H9 (cell line): ENCODE measurements at regions not wholly inside any gene's neighbourhood (a gene's known extent, or its start where the extent isn't known, plus 50 kb on each side); places are given as distances from the start of the nearest gene placed in this dataset.

Experiments
- DNase-seq: peaks from one replicate; pipeline ENCODE4 v3.0.0-alpha.2; 2017
- H2AFZ ChIP-seq: one replicate; pipeline ENCODE4 v1.6.1; 2013; ENCODE audit warnings: mild to moderate bottlenecking, low read length, control low read depth, moderate library complexity
- H2AK5ac ChIP-seq: 2 replicates; pipeline ENCODE4 v1.6.1; 2013; ENCODE audit warnings: low read length, control low read depth, mixed read lengths; ENCODE audit not compliant: insufficient read length
- H2BK120ac ChIP-seq: one replicate; pipeline ENCODE4 v1.6.1; 2013; ENCODE audit warnings: low read depth, mild to moderate bottlenecking, low read length, control low read depth, inconsistent platforms; ENCODE audit not compliant: poor library complexity, severe bottlenecking
- H2BK12ac ChIP-seq: 2 replicates; pipeline ENCODE4 v1.6.1; 2013; ENCODE audit warnings: low read length, control low read depth, mixed read lengths, low read depth; ENCODE audit not compliant: insufficient read length
- H2BK15ac ChIP-seq: 2 replicates; pipeline ENCODE4 v1.6.1; 2013; ENCODE audit warnings: low read depth, low read length, control low read depth
- H2BK20ac ChIP-seq: one replicate; pipeline ENCODE4 v1.6.1; 2013; ENCODE audit warnings: low read depth, mild to moderate bottlenecking, low read length, control low read depth, inconsistent platforms; ENCODE audit not compliant: poor library complexity, severe bottlenecking
- H2BK5ac ChIP-seq: 2 replicates; pipeline ENCODE4 v1.6.1; 2013; ENCODE audit warnings: low read length, control low read depth, mixed read lengths; ENCODE audit not compliant: insufficient read length
- H3K14ac ChIP-seq: 2 replicates; pipeline ENCODE4 v1.6.1; 2013; ENCODE audit warnings: low read length, control low read depth; ENCODE audit not compliant: insufficient read depth
- H3K18ac ChIP-seq: 2 replicates; pipeline ENCODE4 v1.6.1; 2013; ENCODE audit warnings: low read depth, mild to moderate bottlenecking, mixed read lengths, low read length, control low read depth; ENCODE audit not compliant: insufficient read length
- H3K23ac ChIP-seq: 2 replicates; pipeline ENCODE4 v1.6.1; 2013; ENCODE audit warnings: low read length, control low read depth, mixed read lengths, low read depth; ENCODE audit not compliant: insufficient read length
- H3K23me2 ChIP-seq: 2 replicates; pipeline ENCODE4 v1.6.1; 2013; ENCODE audit warnings: low read depth, mild to moderate bottlenecking, mixed read lengths, low read length, control low read depth; ENCODE audit not compliant: insufficient read length, poor library complexity, severe bottlenecking
- H3K27ac ChIP-seq: 2 replicates; pipeline ENCODE4 v1.5.1; 2013; ENCODE audit warnings: low read length, control low read depth, mixed read lengths, low read depth; ENCODE audit not compliant: insufficient read length
- H3K27me3 ChIP-seq: 2 replicates; pipeline ENCODE4 v1.6.1; 2013; ENCODE audit warnings: low read length, control low read depth, inconsistent platforms; ENCODE audit not compliant: insufficient read depth
- H3K4ac ChIP-seq: 2 replicates; pipeline ENCODE4 v1.6.1; 2013; ENCODE audit warnings: low read depth, mild to moderate bottlenecking, control low read depth, inconsistent platforms, low read length, moderate library complexity
- H3K4me1 ChIP-seq: 2 replicates; pipeline ENCODE4 v1.6.1; 2013; ENCODE audit warnings: low read length, control low read depth, inconsistent platforms; ENCODE audit not compliant: insufficient read depth
- H3K4me2 ChIP-seq: 2 replicates; pipeline ENCODE4 v1.6.1; 2013; ENCODE audit warnings: low read length, control low read depth, mixed read lengths; ENCODE audit not compliant: insufficient read length, insufficient read depth
- H3K56ac ChIP-seq: 2 replicates; pipeline ENCODE4 v1.6.1; 2013; ENCODE audit warnings: low read depth, mild to moderate bottlenecking, mixed read lengths, low read length, control low read depth; ENCODE audit not compliant: insufficient read length
- H3K79me1 ChIP-seq: 2 replicates; pipeline ENCODE4 v1.6.1; 2013; ENCODE audit warnings: low read depth, mild to moderate bottlenecking, moderate library complexity, low read length, control low read depth, inconsistent platforms; ENCODE audit not compliant: insufficient read depth, poor library complexity, severe bottlenecking
- H3K79me2 ChIP-seq: 2 replicates; pipeline ENCODE4 v1.6.1; 2013; ENCODE audit warnings: low read length, control low read depth, inconsistent platforms; ENCODE audit not compliant: insufficient read depth
- H3K9ac ChIP-seq: 2 replicates; pipeline ENCODE4 v1.6.1; 2013; ENCODE audit warnings: low read length, control low read depth, mixed read lengths; ENCODE audit not compliant: insufficient read length; ENCODE audit errors: extremely low read depth
- H3K9me3 ChIP-seq: one replicate; pipeline ENCODE4 v1.6.1; 2013; ENCODE audit warnings: low read depth, low read length, inconsistent platforms; ENCODE audit not compliant: control insufficient read depth
- H3T11ph ChIP-seq: one replicate; pipeline ENCODE4 v1.6.1; 2013; ENCODE audit warnings: mild to moderate bottlenecking, low read length, control low read depth, inconsistent platforms
- H4K20me1 ChIP-seq: one replicate; pipeline ENCODE4 v1.6.1; 2013; ENCODE audit not compliant: control insufficient read depth, insufficient read length, insufficient read depth
- H4K5ac ChIP-seq: 2 replicates; pipeline ENCODE4 v1.6.1; 2013; ENCODE audit warnings: low read depth, mild to moderate bottlenecking, mixed read lengths, low read length, control low read depth; ENCODE audit not compliant: insufficient read length
- H4K8ac ChIP-seq: replicated peaks from 2 replicates; pipeline ENCODE4 v1.6.1; 2013; ENCODE audit warnings: low read length, control low read depth, mixed read lengths, low read depth; ENCODE audit not compliant: insufficient read length
- H4K91ac ChIP-seq: 2 replicates; pipeline ENCODE4 v1.6.1; 2013; ENCODE audit warnings: low read depth, mild to moderate bottlenecking, moderate library complexity, mixed read lengths, low read length, control low read depth; ENCODE audit not compliant: insufficient read length
- H3K27ac Mint-ChIP-seq, 3 experiments: 2 replicates in 2 of 3; 3 replicates in 1 of 3; pipeline ENCODE4 v1.8.0; 2020 to 2021; ENCODE audit warnings: mixed read lengths in 3 of 3, mild to moderate bottlenecking in 1 of 3, moderate library complexity in 1 of 3
- H3K27me3 Mint-ChIP-seq: 2 replicates; pipeline ENCODE4 v1.8.0; 2021; ENCODE audit warnings: low read depth, mild to moderate bottlenecking, moderate library complexity, mixed read lengths
- H3K36me3 Mint-ChIP-seq, 3 experiments: 2 replicates in 2 of 3; 3 replicates in 1 of 3; pipeline ENCODE4 v1.8.0; 2020 to 2021; ENCODE audit warnings: low read depth in 3 of 3, mixed read lengths in 3 of 3; ENCODE audit not compliant: insufficient read depth in 1 of 3
- H3K4me1 Mint-ChIP-seq, 2 experiments: 2 replicates each; pipeline ENCODE4 v1.8.0; 2020; ENCODE audit warnings: mixed read lengths in 2 of 2
- H3K4me3 Mint-ChIP-seq, 2 experiments: 2 replicates in 1 of 2; 3 replicates in 1 of 2; pipeline ENCODE4 v1.8.0; 2020 to 2021; ENCODE audit warnings: mild to moderate bottlenecking in 2 of 2, mixed read lengths in 2 of 2, moderate library complexity in 1 of 2
- H3K9me3 Mint-ChIP-seq, 2 experiments: 2 replicates in 1 of 2; 3 replicates in 1 of 2; pipeline ENCODE4 v1.8.0; 2020; ENCODE audit warnings: mild to moderate bottlenecking in 2 of 2, mixed read lengths in 2 of 2, moderate library complexity in 1 of 2
- CTCF ChIP-seq: fragments of 200-600 bp; sonication (generic); conservative IDR thresholded peaks from 3 replicates; pipeline ENCODE4 v1.8.0; 2021; ENCODE audit warnings: antibody characterized with exemption, mild to moderate bottlenecking
- WGBS: extraction: QIAGEN DNeasy Blood & Tissue Kit; methylation state at CpG from one replicate; pipeline ENCODE4 v1.1.7; 2013; ENCODE audit warnings: missing lambda C conversion rate, low lambda C conversion rate, mixed read lengths; ENCODE audit not compliant: insufficient read length; ENCODE audit errors: extremely low coverage; 5-methylcytosine and 5-hydroxymethylcytosine counted together

- no peak overlapping the region for H3K14ac ChIP-seq
- no peak overlapping the region for H3K27ac ChIP-seq
- no peak overlapping the region for H4K5ac ChIP-seq
- H3K27ac Mint-ChIP-seq = no peak overlapping the region
- H2BK120ac ChIP-seq = no peak overlapping the region
- H3K4ac ChIP-seq = no peak overlapping the region
- no peaks in the 10 kb centered on the region; the same call in 1 of the 2 replicates for H3K27me3 Mint-ChIP-seq
- TF ChIP-seq CTCF = no peak
- H2BK15ac ChIP-seq = no peak overlapping the region
- no peak overlapping the region for H3T11ph ChIP-seq
- no peak overlapping the region for H2AFZ ChIP-seq
- H2BK5ac ChIP-seq = no peak overlapping the region
- no peak overlapping the region for H3K9ac ChIP-seq
- 0 out of 5 replicates have a peak, but pooled peaks cover 0 to 2% of the 10 kb centered on the region in 2 experiments for H3K9me3 Mint-ChIP-seq
- no peak overlapping the region for H3K4me2 ChIP-seq
- no CpG with 5 or more reads among the region's 5 CpGs for WGBS
- no peaks in the 10 kb centered on the region for H3K79me2 ChIP-seq
- no peaks in the 10 kb centered on the region for H3K27me3 ChIP-seq
- H3K23ac ChIP-seq = no peak overlapping the region
- H4K20me1 ChIP-seq = no peaks in the 10 kb centered on the region
- no peak overlapping the region for H2BK12ac ChIP-seq
- DNase-seq = no peak
- no peaks in the 10 kb centered on the region for H3K36me3 Mint-ChIP-seq
- H3K4me3 Mint-ChIP-seq = no peak overlapping the region
- H4K91ac ChIP-seq = no peak overlapping the region
- H3K23me2 ChIP-seq = no peaks in the 10 kb centered on the region
- H3K4me1 ChIP-seq = no peaks in the 10 kb centered on the region
- H2BK20ac ChIP-seq = no peak overlapping the region
- no peaks in the 10 kb centered on the region for H3K4me1 Mint-ChIP-seq
- H3K18ac ChIP-seq = no peak overlapping the region
- H4K8ac ChIP-seq = no peak overlapping the region
- H3K56ac ChIP-seq = no peak overlapping the region
- H2AK5ac ChIP-seq = no peak overlapping the region
- H3K9me3 ChIP-seq = no peaks in the 10 kb centered on the region
- no peaks in the 10 kb centered on the region for H3K79me1 ChIP-seq
Observed at GRCh38 chr3:70755526-70755925, 443.1 kb upstream of the MDFIC2 start.
